ENCODE measurements at regions not wholly inside any gene's neighbourhood (a gene's known extent, or its start where the extent isn't known, plus 50 kb on each side); places are given as distances from the start of the nearest gene placed in this dataset.

DNA sequence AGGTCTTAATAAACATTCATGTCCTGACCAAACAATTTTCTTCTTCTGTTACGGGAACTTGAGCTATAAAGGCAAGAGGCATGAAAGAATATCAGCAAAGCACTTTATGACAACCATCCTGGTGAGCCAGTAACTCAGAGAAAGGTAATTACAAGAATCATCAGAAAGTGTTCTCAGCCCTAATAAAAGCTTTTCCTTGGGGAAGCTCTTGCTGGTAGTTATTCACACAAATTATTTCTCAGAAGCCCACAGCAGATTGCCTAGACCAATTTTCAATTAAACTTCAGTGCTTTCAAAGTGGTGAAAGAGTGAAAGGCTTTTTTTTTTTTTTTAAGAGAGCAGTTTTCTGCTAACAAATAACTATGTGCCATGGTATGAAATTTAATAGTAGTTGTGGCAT is 60.9 kb upstream of the PEX5L start:
- TF ChIP-seq, protein P1, sequence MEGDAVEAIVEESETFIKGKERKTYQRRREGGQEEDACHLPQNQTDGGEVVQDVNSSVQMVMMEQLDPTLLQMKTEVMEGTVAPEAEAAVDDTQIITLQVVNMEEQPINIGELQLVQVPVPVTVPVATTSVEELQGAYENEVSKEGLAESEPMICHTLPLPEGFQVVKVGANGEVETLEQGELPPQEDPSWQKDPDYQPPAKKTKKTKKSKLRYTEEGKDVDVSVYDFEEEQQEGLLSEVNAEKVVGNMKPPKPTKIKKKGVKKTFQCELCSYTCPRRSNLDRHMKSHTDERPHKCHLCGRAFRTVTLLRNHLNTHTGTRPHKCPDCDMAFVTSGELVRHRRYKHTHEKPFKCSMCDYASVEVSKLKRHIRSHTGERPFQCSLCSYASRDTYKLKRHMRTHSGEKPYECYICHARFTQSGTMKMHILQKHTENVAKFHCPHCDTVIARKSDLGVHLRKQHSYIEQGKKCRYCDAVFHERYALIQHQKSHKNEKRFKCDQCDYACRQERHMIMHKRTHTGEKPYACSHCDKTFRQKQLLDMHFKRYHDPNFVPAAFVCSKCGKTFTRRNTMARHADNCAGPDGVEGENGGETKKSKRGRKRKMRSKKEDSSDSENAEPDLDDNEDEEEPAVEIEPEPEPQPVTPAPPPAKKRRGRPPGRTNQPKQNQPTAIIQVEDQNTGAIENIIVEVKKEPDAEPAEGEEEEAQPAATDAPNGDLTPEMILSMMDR (IDR thresholded peaks at IDR 0.05; ENCODE audit: low read length) = no peak
- no peak for TF ChIP-seq EZH2 (IDR thresholded peaks at IDR 0.05; ENCODE audit: borderline replicate concordance, low read length)

All from OCI-LY1 (cell line).